PC-3 (cell line): ENCODE measurements at regions not wholly inside any gene's neighbourhood (a gene's known extent, or its start where the extent isn't known, plus 50 kb on each side); places are given as distances from the start of the nearest gene placed in this dataset.

ENCODE experiments used
- ATAC-seq: fragments of 200-7000 bp; cut with Tn5 transposase; 2 replicates; pipeline ENCODE4 v1.9.1; 2020; ENCODE audit warnings: mild to moderate bottlenecking, moderate library complexity
- BruUV-seq: library from RNA; stranded (reverse); fragments of 400-500 nt; replicated peaks from 2 replicates; lab custom pipeline; 2021; lab: Mats Ljungman, UMichigan
- CTCF ChIA-PET: fragments of 300-600 bp; sonication (Branson Sonifier 250); formaldehyde crosslinking; loops from one replicate; lab custom pipeline; 2022; ENCODE audit warnings: antibody characterized with exemption; lab: Charles Lee
- POLR2A ChIA-PET: fragments of 300-600 bp; sonication (Branson Sonifier 250); formaldehyde crosslinking; loops from one replicate; lab custom pipeline; 2022; ENCODE audit warnings: antibody characterized with exemption; ENCODE audit not compliant: unreplicated experiment; lab: Charles Lee
- DNase-seq: peaks from one replicate; pipeline ENCODE4 v3.0.0-alpha.2; 2015
- H2AFZ ChIP-seq: fragments of 300-600 bp; sonication (generic); 2 replicates; pipeline ENCODE4 v1.6.0; 2016; ENCODE audit warnings: antibody characterized with exemption, low read length
- H3F3A ChIP-seq: fragments of 300-600 bp; sonication (generic); one replicate; pipeline ENCODE4 v1.6.0; 2017; ENCODE audit warnings: antibody characterized with exemption, low read length, control low read depth, mild to moderate bottlenecking; ENCODE audit not compliant: unreplicated experiment
- H3K27ac ChIP-seq: fragments of 300-600 bp; sonication (generic); 2 replicates; pipeline ENCODE4 v1.5.1; 2016; ENCODE audit warnings: mild to moderate bottlenecking, low read length
- H3K27me3 ChIP-seq: fragments of 300-600 bp; sonication (generic); 2 replicates; pipeline ENCODE4 v1.6.1; 2016; ENCODE audit warnings: low read length, mixed read lengths
- H3K36me3 ChIP-seq: fragments of 300-600 bp; sonication (generic); 2 replicates; pipeline ENCODE4 v1.6.1; 2016; ENCODE audit warnings: low read depth, mixed run types, low read length, mixed read lengths
- H3K4me1 ChIP-seq: fragments of 300-600 bp; sonication (generic); 2 replicates; pipeline ENCODE4 v1.5.1; 2016; ENCODE audit warnings: low read length; ENCODE audit not compliant: insufficient read depth
- H3K4me2 ChIP-seq: fragments of 300-600 bp; sonication (generic); 2 replicates; pipeline ENCODE4 v1.6.0; 2016; ENCODE audit warnings: low read length
- H3K4me3 ChIP-seq: fragments of 300-600 bp; sonication (generic); 2 replicates; pipeline ENCODE4 v1.5.1; 2016; ENCODE audit warnings: mild to moderate bottlenecking, low read length, mixed read lengths
- H3K79me2 ChIP-seq: fragments of 300-600 bp; sonication (generic); 2 replicates; pipeline ENCODE4 v1.6.1; 2017; ENCODE audit warnings: low read length, mixed read lengths
- H3K9ac ChIP-seq: fragments of 300-600 bp; sonication (generic); 2 replicates; pipeline ENCODE4 v1.6.0; 2016; ENCODE audit warnings: mild to moderate bottlenecking, low read length
- H3K9me2 ChIP-seq: fragments of 300-600 bp; sonication (generic); replicated peaks from 2 replicates; pipeline ENCODE4 v1.6.1; 2016; ENCODE audit warnings: mixed run types, low read length, mixed read lengths
- H3K9me3 ChIP-seq: fragments of 300-600 bp; sonication (generic); 2 replicates; pipeline ENCODE4 v1.6.1; 2016; ENCODE audit warnings: low read length, mixed read lengths
- H4K20me1 ChIP-seq: fragments of 300-600 bp; sonication (generic); 2 replicates; pipeline ENCODE4 v1.6.1; 2016; ENCODE audit warnings: low read length, mixed read lengths
- EZH2 ChIP-seq: fragments of 300-600 bp; sonication (generic); IDR thresholded peaks from one replicate; pipeline ENCODE4 v1.6.1; 2017; ENCODE audit warnings: antibody characterized with exemption, mild to moderate bottlenecking, low read length; ENCODE audit not compliant: unreplicated experiment
- EZH2phosphoT487 ChIP-seq: fragments of 300-600 bp; sonication (generic); IDR thresholded peaks from 2 replicates; pipeline ENCODE4 v1.6.1; 2018; ENCODE audit warnings: mild to moderate bottlenecking, antibody characterized with exemption, low read length, borderline replicate concordance
- intact Hi-C: fragments of 100-400 bp; cut with micrococcal nuclease; formaldehyde crosslinking; loops from 2 replicates; pipeline ENCODE4 v1.9.0; 2023
- TF ChIP-seq, protein P1 (sequence below): fragments of 300-600 bp; sonication (generic); conservative IDR thresholded peaks from 2 replicates; pipeline ENCODE4 v1.5.1; 2017; ENCODE audit warnings: antibody characterized with exemption, low read depth, mild to moderate bottlenecking, low read length

GRCh38 chr3:99384596-99384995 is 253.8 kb upstream of the COL8A1 start:
- ChIA-PET CTCF (interaction anchor here (0.6 kb wide), 1 partner anchor 652 kb away, joined by 3 read pairs; no protein-coding TSS in a partner anchor), POLR2A (no interaction called here)
- no peak overlapping the region for H2AFZ ChIP-seq
- no peak overlapping the region for H3K27ac ChIP-seq
- no peak overlapping the region for H3K4me2 ChIP-seq
- no peaks in the 10 kb centered on the region for H3K9me2 ChIP-seq
- intact Hi-C loops = no loop called here
- no peaks in the 10 kb centered on the region for H4K20me1 ChIP-seq
- H3F3A ChIP-seq = no peaks in the 10 kb centered on the region
- no TSS peak for BruUV-seq
- no peaks in the 10 kb centered on the region for H3K9me3 ChIP-seq
- ATAC-seq (peak; percentile 33; the same call in 1 of the 2 replicates), DNase-seq (peak; percentile 36)
- no peaks in the 10 kb centered on the region for H3K27me3 ChIP-seq
- no peak for TF ChIP-seq EZH2
- TF ChIP-seq, protein P1, sequence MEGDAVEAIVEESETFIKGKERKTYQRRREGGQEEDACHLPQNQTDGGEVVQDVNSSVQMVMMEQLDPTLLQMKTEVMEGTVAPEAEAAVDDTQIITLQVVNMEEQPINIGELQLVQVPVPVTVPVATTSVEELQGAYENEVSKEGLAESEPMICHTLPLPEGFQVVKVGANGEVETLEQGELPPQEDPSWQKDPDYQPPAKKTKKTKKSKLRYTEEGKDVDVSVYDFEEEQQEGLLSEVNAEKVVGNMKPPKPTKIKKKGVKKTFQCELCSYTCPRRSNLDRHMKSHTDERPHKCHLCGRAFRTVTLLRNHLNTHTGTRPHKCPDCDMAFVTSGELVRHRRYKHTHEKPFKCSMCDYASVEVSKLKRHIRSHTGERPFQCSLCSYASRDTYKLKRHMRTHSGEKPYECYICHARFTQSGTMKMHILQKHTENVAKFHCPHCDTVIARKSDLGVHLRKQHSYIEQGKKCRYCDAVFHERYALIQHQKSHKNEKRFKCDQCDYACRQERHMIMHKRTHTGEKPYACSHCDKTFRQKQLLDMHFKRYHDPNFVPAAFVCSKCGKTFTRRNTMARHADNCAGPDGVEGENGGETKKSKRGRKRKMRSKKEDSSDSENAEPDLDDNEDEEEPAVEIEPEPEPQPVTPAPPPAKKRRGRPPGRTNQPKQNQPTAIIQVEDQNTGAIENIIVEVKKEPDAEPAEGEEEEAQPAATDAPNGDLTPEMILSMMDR = no peak
- TF ChIP-seq EZH2phosphoT487 = no peak
- H3K4me1 ChIP-seq = no peaks in the 10 kb centered on the region
- H3K4me3 ChIP-seq = no peak overlapping the region
- H3K36me3 ChIP-seq = no peaks in the 10 kb centered on the region
- H3K79me2 ChIP-seq = no peaks in the 10 kb centered on the region
- H3K9ac ChIP-seq = no peak overlapping the region

- ChIA-PET POLR2A (no interaction called here), CTCF (no interaction called here)
- no peak overlapping the region for H3K27ac ChIP-seq
- ATAC-seq = no peak
- TF ChIP-seq EZH2phosphoT487 = no peak
- no peak for TF ChIP-seq EZH2
- TF ChIP-seq, protein P1 = no peak
- H3K79me2 ChIP-seq = no peaks in the 10 kb centered on the region
- no peaks in the 10 kb centered on the region for H3K27me3 ChIP-seq
- H3K4me3 ChIP-seq = no peak overlapping the region
- no peak overlapping the region for H2AFZ ChIP-seq
- no TSS peak for BruUV-seq
- no peaks in the 10 kb centered on the region for H4K20me1 ChIP-seq
- no peaks in the 10 kb centered on the region for H3K4me1 ChIP-seq
- DNase-seq = no peak
- intact Hi-C loops = no loop called here
- no peaks in the 10 kb centered on the region for H3F3A ChIP-seq
- H3K9ac ChIP-seq = no peak overlapping the region
- H3K4me2 ChIP-seq = no peak overlapping the region
- no peaks in the 10 kb centered on the region for H3K36me3 ChIP-seq
- no peaks in the 10 kb centered on the region for H3K9me3 ChIP-seq
- no peaks in the 10 kb centered on the region for H3K9me2 ChIP-seq
Measured at GRCh38 chr3:99376926-99377325, 261.5 kb upstream of the COL8A1 start.

GRCh38 chr3:99373846-99374210 is 264.6 kb upstream of the COL8A1 start:
- no peaks in the 10 kb centered on the region for H3K27me3 ChIP-seq
- ATAC-seq (no peak), DNase-seq (no peak)
- H3K79me2 ChIP-seq = no peaks in the 10 kb centered on the region
- H3K4me2 ChIP-seq = no peak overlapping the region
- no peaks in the 10 kb centered on the region for H4K20me1 ChIP-seq
- H3K27ac ChIP-seq = no peak overlapping the region
- no peaks in the 10 kb centered on the region for H3K4me1 ChIP-seq
- no peaks in the 10 kb centered on the region for H3K36me3 ChIP-seq
- H3K9ac ChIP-seq = no peak overlapping the region
- no peaks in the 10 kb centered on the region for H3K9me2 ChIP-seq
- H2AFZ ChIP-seq = no peak overlapping the region
- no peaks in the 10 kb centered on the region for H3K9me3 ChIP-seq
- no TSS peak for BruUV-seq
- intact Hi-C loops = no loop called here
- TF ChIP-seq EZH2phosphoT487 (no peak), EZH2 (no peak)
- TF ChIP-seq, protein P1 = no peak
- H3F3A ChIP-seq = no peaks in the 10 kb centered on the region
- ChIA-PET POLR2A (no interaction called here), CTCF (no interaction called here)
- no peak overlapping the region for H3K4me3 ChIP-seq
